SHP77 treated with DMSO at 0.1 percent for 48 hours (cell line): ENCODE measurements at regions not wholly inside any gene's neighbourhood (a gene's known extent, or its start where the extent isn't known, plus 50 kb on each side); places are given as distances from the start of the nearest gene placed in this dataset.
A peak's percentile ranks its signal among the peaks of the same experiment; 100 is the strongest.

Experiments used
- DNase-seq: peaks from one replicate; lab custom pipeline; 2025; lab: John Stamatoyannopoulos, UW

GRCh38 chr12:40618636-40619035 is 73.6 kb upstream of the CNTN1 start:
- no peak for DNase-seq

- no peak for DNase-seq
Observed at GRCh38 chr12:40620564-40621019, 71.6 kb upstream of the CNTN1 start.

- peak; percentile 25 for DNase-seq
Observed at GRCh38 chr12:40622246-40622838, 69.9 kb upstream of the CNTN1 start.

GRCh38 chr12:40632171-40632570 is 60.1 kb upstream of the CNTN1 start:
- DNase-seq: no peak

GRCh38 chr12:40632933-40633332 is 59.3 kb upstream of the CNTN1 start:
- DNase-seq: no peak

GRCh38 chr12:40634517-40635131 is 57.6 kb upstream of the CNTN1 start:
- no peak for DNase-seq

GRCh38 chr12:40635141-40635731 is 57.0 kb upstream of the CNTN1 start:
- DNase-seq: no peak
